Stimulated activated CD8-positive, alpha-beta memory T cell treated with anti-CD3 and anti-CD28 coated beads, Interleukin-12 subunit alpha, Interleukin-12 subunit beta, amount 100 ng/mL, for 24 hours (primary cell): ENCODE measurements at regions not wholly inside any gene's neighbourhood (a gene's known extent, or its start where the extent isn't known, plus 50 kb on each side); places are given as distances from the start of the nearest gene placed in this dataset.

Experiments
- DNase-seq: peaks from one replicate; pipeline ENCODE4 v3.0.0-alpha.2; 2020; ENCODE audit errors: extremely low read depth

DNA sequence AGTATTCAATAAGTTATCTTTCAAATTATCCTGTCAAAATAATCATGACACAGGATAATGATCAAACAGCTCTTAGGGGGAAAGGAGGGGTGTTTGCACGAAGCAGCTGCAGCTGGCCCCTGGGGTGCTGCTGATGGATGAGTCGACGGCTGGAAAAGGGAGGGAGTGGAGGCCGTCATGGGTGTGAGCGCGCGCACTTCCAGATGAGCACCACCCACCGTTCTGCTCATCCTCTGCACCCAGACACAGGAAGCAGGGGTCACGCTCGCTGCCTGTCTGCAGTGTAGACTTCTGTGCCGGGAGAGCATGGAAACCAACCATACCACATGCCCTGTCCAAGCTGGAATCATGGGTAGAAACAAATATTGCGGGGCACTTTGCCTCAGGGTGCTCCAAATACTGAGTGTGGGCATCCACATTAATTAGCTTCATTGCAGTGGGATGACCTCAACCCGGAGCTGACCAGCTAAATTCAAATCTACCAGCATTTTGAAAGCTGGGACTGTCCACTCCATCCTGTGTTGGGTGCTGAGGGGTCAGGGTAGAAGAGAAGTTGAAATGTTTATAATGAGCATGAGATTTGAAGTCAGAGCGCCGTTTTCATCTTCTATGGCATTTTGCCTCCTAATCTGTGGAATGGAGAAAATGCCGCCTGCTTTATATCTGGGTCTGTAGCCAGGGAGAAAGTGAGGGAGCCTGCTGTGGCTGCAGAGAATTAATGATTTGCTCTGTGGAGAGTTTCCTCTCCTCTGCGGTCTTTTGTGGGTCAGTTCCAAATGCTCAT is 802.4 kb downstream of the TBC1D22A start:
- no peak for DNase-seq

GRCh38 chr22:47564158-47564450 is 801.7 kb downstream of the TBC1D22A start:
- DNase-seq = no peak

DNA sequence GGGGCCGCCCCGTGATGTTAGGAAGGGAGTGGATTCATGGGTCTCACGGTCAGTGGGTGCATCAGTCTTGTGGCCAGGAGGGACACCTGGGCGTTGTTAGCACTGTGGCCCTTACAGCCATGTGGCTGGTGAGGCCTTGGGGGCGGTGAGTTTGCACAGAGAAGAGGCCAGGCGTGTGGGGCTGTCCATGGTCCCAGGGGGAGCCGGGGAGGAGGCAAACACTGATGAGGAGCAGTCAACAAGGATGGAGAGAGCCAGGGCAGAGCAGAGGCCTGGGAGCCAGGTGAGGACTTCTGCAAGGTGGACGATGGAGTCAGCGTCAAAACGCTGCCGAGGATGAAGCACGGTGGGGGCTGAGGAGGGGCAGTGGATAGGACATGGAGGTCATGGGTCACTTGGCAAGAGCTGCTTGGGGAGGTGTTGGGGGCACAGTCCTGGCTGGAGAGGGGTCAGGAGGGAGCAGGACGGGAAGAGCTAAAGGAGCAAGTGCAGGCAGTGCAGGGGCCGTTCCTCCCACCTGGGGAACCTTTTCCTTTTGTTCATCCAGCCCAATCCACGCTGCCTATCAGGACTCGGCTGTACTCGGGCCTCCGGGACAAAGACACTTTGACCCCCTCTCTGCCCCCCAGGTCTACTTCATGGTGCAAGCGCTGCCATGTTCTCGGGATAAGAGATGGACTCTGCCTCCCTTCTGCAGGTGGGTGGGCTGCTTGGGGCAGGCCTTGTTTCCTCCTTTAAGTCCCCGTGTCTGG is 801.1 kb downstream of the TBC1D22A start:
- DNase-seq = no peak

- DNase-seq = no peak
Observed at GRCh38 chr22:47561766-47562165, 799.3 kb downstream of the TBC1D22A start.

DNA sequence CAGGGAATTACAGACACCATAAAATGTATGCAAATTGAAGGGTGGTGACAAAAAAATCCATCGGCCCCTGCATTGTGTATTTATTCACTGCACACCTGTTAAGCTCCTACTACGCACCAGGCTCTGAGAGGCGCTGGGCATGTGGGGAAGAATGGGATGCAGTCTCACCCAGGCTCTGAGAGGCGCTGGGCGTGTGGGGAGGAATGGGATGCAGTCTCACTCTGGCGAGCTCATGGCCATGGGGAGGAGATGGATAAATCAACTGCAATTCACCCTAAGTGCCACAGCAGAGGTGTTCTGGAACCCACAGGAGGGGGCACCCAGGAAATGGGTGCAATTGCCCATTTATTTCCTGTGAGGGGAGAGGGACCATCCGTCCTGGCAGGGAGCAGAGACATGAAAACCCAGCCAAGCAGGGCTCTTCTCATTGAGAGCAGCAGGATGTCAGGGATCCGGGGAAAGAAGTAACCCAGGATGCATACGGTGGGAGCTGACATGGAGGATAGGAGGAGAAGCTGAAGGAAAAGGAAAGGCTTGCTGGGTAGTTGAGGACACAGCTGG is 798.7 kb downstream of the TBC1D22A start:
- no peak for DNase-seq

DNA sequence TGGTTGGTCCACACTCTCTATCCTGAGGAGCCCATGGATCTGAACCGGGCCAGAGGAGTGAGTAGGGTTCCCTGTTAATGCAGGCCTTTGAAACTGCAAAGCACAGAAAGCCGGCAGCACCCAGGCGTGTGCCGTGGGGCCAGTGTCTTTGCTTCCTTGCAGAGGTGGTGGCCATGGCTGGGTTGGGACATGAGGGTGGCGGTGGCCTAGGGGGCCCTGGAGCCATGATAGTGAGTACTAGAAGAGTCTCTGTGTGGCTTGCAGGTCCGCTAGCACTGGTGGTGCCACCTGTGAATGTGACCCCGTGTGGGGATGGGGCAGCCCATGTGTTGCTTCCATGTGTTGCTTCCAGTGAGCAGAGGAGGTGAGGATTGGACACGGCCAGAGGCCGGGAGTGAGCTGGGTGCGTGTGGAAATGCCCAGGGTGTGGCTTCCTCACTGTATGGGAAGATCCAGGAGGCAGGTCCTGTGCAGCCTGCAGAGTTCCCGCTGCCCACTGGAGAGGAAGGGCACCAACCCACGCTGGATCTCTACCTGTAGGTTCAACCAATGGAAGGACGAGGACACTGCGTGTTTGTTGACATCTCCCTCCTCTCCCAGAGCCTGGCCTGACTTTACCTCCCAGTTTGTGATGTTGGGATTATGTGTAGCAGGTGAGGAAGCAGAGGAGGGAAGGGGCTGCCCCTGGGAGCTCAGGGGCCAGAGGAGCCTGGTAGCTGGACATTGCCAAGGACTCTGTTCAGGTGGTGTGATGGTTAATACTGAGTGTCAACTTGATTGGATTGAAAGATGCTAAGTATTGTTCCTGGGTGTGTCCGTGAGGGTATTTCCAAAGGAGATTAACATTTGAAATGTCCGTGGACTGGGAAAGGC is 796.6 kb downstream of the TBC1D22A start:
- no peak for DNase-seq

- DNase-seq = no peak
Observed at GRCh38 chr22:47556473-47556872, 794.0 kb downstream of the TBC1D22A start.

DNA sequence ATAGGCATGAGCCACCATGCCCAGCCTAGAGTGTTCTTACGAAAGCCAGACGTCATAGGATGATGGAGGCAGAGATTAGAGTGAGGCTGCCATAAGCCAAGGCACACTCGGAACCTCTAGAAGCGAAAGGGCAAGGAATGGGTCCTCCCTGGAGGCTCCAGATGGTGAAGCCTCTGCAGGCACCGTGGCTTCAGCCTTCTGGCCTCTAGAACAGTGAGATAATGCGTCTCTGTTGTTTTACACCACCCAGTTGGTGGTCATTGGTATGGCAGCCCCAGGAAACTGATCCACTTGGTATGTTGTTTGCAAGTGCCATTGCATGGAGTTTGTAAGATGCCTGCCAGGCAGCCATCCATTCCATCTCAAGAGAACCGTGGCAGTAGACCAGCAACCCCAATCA is 791.0 kb downstream of the TBC1D22A start:
- DNase-seq = no peak

DNA sequence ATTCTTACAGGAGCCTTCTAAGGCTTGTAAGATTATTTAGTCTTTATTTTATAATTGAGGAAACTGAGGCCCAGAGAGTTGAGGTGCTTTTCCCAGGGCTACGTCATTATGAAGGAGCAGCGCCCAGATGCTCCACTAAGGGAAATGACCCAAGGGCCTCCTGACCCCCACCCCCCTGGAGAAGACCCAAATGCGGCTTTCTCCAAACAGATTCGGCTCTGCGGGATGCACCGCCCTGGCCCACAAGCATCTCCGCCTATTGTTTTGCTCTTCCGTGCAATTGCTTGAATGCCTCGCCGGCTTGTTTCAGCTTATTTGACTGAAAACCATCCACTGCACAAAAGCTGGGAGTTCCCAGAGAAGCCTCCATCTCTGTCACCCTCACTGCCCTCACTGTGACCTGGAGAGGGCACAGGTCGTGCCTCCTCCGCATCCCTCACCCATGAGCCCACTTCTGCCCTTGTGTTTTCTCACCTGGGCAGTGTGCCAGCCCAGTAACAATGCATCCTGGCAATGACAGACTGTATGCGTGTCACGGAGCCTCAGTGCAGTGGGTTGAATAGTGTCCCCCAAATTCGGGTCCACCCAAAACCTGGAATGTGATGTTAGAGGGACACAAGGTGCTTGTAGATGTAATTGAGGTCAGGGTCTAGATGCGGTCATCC is 790.2 kb downstream of the TBC1D22A start:
- DNase-seq = no peak

- DNase-seq = no peak
Observed at GRCh38 chr22:47552024-47552423, 789.6 kb downstream of the TBC1D22A start.

- no peak for DNase-seq
Observed at GRCh38 chr22:47551431-47551775, 789.0 kb downstream of the TBC1D22A start.

DNA sequence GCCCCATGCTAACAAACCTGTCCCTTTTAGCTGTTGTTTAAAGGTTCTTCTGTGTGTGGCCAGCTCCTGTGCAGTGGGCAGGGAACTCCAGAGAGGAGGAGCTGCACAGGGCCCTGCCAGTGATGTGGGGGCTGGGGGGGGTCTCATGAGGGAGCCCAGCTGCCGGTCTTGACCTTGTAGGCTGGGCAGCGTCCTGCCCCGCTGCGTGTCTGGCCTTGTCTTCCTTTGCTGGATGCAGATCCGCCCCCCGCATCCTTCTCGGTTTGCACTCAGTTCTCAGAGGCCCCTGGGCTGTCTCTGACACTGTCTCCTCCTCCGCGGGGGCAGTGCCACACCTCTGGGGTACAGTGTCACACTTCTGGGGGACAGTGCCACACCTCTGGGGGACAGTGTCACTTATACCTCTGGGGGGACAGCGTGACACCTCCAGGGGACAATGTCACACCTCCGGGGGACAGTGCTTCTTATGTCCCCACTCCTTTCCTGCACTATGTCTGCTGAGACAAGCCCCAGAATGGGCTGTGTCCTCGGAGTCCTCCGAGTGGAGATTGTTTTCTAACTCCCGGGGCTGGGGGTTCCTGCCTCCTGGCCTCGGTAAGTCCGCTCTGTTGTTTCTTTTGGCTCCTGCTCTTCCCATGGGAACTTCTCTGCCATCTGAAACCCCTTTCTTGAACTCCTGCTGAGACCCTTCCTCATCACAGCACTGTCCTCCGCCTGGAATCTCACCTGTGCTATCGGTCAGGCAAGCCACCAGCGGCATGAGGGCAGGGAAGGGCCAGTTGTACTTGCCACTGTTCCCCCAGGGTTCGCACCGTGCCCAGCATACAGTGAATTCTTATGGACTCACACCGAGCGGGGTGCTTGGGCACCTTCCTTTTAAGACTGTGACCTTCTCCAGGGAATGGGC is 788.3 kb downstream of the TBC1D22A start:
- no peak for DNase-seq

GRCh38 chr22:47549741-47550340 is 787.4 kb downstream of the TBC1D22A start:
- DNase-seq = no peak

- no peak for DNase-seq
Observed at GRCh38 chr22:47548953-47549740, 786.7 kb downstream of the TBC1D22A start.

GRCh38 chr22:47547881-47548650 is 785.6 kb downstream of the TBC1D22A start:
- DNase-seq = no peak

GRCh38 chr22:47547239-47547661 is 784.8 kb downstream of the TBC1D22A start:
- DNase-seq = no peak

- DNase-seq = no peak
Observed at GRCh38 chr22:47544696-47545095, 782.2 kb downstream of the TBC1D22A start.

GRCh38 chr22:47543447-47543846 is 781.0 kb downstream of the TBC1D22A start:
- no peak for DNase-seq

DNA sequence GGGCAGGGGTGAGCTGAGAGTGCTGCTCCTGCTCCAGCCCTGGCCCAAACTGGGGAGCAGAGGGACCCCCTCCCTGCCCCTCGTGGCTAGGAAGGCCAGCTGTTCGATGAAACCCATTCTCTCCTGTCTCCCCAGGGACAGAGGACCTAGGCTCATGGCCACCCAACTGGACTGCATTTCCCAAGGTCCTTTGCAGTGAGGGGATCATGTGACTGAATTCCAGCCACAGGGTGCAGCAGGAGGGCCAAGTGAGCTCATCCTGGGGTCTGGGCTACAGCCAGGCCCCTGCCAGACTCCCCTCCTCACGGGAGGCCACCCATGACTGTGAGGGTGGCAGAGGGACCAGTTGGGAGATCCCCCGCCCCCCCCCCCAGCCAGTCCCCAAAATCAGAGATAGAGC is 777.6 kb downstream of the TBC1D22A start:
- DNase-seq = no peak
